Esophagus squamous epithelium (tissue), 5 donors: ENCODE measurements at regions not wholly inside any gene's neighbourhood (a gene's known extent, or its start where the extent isn't known, plus 50 kb on each side); places are given as distances from the start of the nearest gene placed in this dataset.

Source experiments
- DNase-seq: peaks from one replicate; lab custom pipeline; 2025; lab: John Stamatoyannopoulos, UW
- H3K27ac ChIP-seq, 4 donors: fragments of 200-600 bp; sonication (generic); one replicate each; pipeline ENCODE4 v1.5.1; 2016 to 2019; ENCODE audit warnings: mild to moderate bottlenecking in 1 of 4
- H3K27me3 ChIP-seq, 4 donors: fragments of 200-600 bp; sonication (generic); 1 replicate in 3 of 4; 2 replicates in 1 of 4; pipeline versions ENCODE4 v1.5.1 to v1.6.0; 2017 to 2021; ENCODE audit warnings: antibody characterized with exemption in 1 of 4
- H3K36me3 ChIP-seq, 3 donors: fragments of 200-600 bp; sonication (generic); one replicate each; pipeline ENCODE4 v1.5.1; 2016 to 2019
- H3K4me1 ChIP-seq, 3 donors: fragments of 200-600 bp; sonication (generic); one replicate each; pipeline ENCODE4 v1.5.1; 2017 to 2019
- H3K4me3 ChIP-seq, 4 donors: fragments of 200-600 bp; sonication (generic); 1 replicate in 3 of 4; 2 replicates in 1 of 4; pipeline ENCODE4 v1.5.1; 2016 to 2019; ENCODE audit warnings: mild to moderate bottlenecking in 2 of 4, moderate library complexity in 1 of 4
- H3K9me3 ChIP-seq, 3 donors: fragments of 200-600 bp; sonication (generic); one replicate each; pipeline ENCODE4 v1.5.1; 2016 to 2019
- CTCF ChIP-seq, 6 experiments: fragments of 450-650 bp in 4 of 6; fragments of 200-600 bp in 2 of 6; sonication (generic) in 2 of 6; IDR thresholded peaks; one replicate each; pipeline ENCODE4 v1.5.1; 2016 to 2019; ENCODE audit warnings: antibody characterized with exemption in 6 of 6, mild to moderate bottlenecking in 4 of 6, moderate library complexity in 4 of 6
- POLR2A ChIP-seq, 4 donors: fragments of 450-650 bp; IDR thresholded peaks; one replicate each; pipeline ENCODE4 v1.6.1; 2017; ENCODE audit warnings: antibody characterized with exemption in 4 of 4, mild to moderate bottlenecking in 4 of 4, moderate library complexity in 3 of 4
- WGBS, 2 donors: methylation state at CpG; one replicate each; pipeline ENCODE4 v1.1.5; 2018; 5-methylcytosine and 5-hydroxymethylcytosine counted together
- intact Hi-C: fragments of 100-400 bp; cut with DNase I; formaldehyde crosslinking; loops from one replicate; pipeline ENCODE4 v1.15.0; 2022
- donor health status: DM: yes; HTN: yes; CAD: no.

GRCh38 chr2:103284750-103285149 is 522.9 kb downstream of the TMEM182 start:
- 63 to 78% methylated on average over 4 of the region's 4 CpGs for WGBS, 2 donors
- TF ChIP-seq CTCF (IDR thresholded peaks at IDR 0.05) (no peak), POLR2A (IDR thresholded peaks at IDR 0.05) (no peak)
- no peak for DNase-seq
- Histone ChIP-seq H3K4me3 (no peak overlapping the region), H3K27me3 (no peaks in the 10 kb centered on the region), H3K9me3 (no peaks in the 10 kb centered on the region), H3K4me1 (no peaks in the 10 kb centered on the region), H3K36me3 (no peaks in the 10 kb centered on the region), H3K27ac (no peak overlapping the region)
- intact Hi-C loops = no loop called here

- Histone ChIP-seq H3K27me3 (no peaks in the 10 kb centered on the region), H3K4me3 (no peak overlapping the region), H3K9me3 (no peaks in the 10 kb centered on the region), H3K27ac (no peak overlapping the region), H3K4me1 (no peaks in the 10 kb centered on the region), H3K36me3 (no peaks in the 10 kb centered on the region)
- no peak for DNase-seq
- intact Hi-C loops = no loop called here
- TF ChIP-seq CTCF (IDR thresholded peaks at IDR 0.05) (no peak), POLR2A (IDR thresholded peaks at IDR 0.05) (no peak)
- 43 to 45% methylated on average over 3 of the region's 3 CpGs for WGBS, 2 donors
These were observed 523.5 kb downstream of the TMEM182 start for GRCh38 chr2:103285354-103285753.

- no peak for DNase-seq
- H3K9me3 ChIP-seq = no peaks in the 10 kb centered on the region
- no peak for TF ChIP-seq POLR2A (IDR thresholded peaks at IDR 0.05)
- TF ChIP-seq CTCF (IDR thresholded peaks at IDR 0.05) = no peak
- no peak overlapping the region for H3K27ac ChIP-seq
- no peaks in the 10 kb centered on the region for H3K36me3 ChIP-seq
- H3K4me3 ChIP-seq = no peak overlapping the region
- no peaks in the 10 kb centered on the region for H3K4me1 ChIP-seq
- no peaks in the 10 kb centered on the region for H3K27me3 ChIP-seq
- intact Hi-C loops = no loop called here
- 83 to 86% methylated on average over 4 of the region's 4 CpGs for WGBS, 2 donors
These were observed 525.9 kb downstream of the TMEM182 start for GRCh38 chr2:103287746-103288145.

- TF ChIP-seq CTCF (IDR thresholded peaks at IDR 0.05) (no peak), POLR2A (IDR thresholded peaks at IDR 0.05) (no peak)
- Histone ChIP-seq H3K27ac (no peak overlapping the region), H3K36me3 (no peaks in the 10 kb centered on the region), H3K4me1 (no peaks in the 10 kb centered on the region), H3K9me3 (no peaks in the 10 kb centered on the region), H3K4me3 (no peak overlapping the region), H3K27me3 (no peaks in the 10 kb centered on the region)
- WGBS, 2 donors = 56 to 59% methylated on average over 5 of the region's 5 CpGs
- intact Hi-C loops = no loop called here
- DNase-seq = no peak
These were observed 526.9 kb downstream of the TMEM182 start for GRCh38 chr2:103288696-103289095.

- WGBS, 2 donors = 35 to 42% methylated on average over 5 of the region's 5 CpGs
- H3K4me3 ChIP-seq = no peak overlapping the region
- no peaks in the 10 kb centered on the region for H3K36me3 ChIP-seq
- no peaks in the 10 kb centered on the region for H3K4me1 ChIP-seq
- no peaks in the 10 kb centered on the region for H3K27me3 ChIP-seq
- intact Hi-C loops = no loop called here
- no peak for TF ChIP-seq CTCF (IDR thresholded peaks at IDR 0.05)
- TF ChIP-seq POLR2A (IDR thresholded peaks at IDR 0.05) = no peak
- no peak overlapping the region for H3K27ac ChIP-seq
- no peak for DNase-seq
- H3K9me3 ChIP-seq = no peaks in the 10 kb centered on the region
These were observed 527.4 kb downstream of the TMEM182 start for GRCh38 chr2:103289105-103289725.
